Transverse colon (tissue), 4 donors: ENCODE measurements at regions not wholly inside any gene's neighbourhood (a gene's known extent, or its start where the extent isn't known, plus 50 kb on each side); places are given as distances from the start of the nearest gene placed in this dataset.

Source experiments
- DNase-seq: peaks from one replicate; pipeline ENCODE4 v3.0.0-alpha.2; 2019
- H3K27ac ChIP-seq, 4 donors: fragments of 200-600 bp; sonication (generic); 2 replicates each; pipeline ENCODE4 v1.5.1; 2016 to 2018; ENCODE audit warnings: inconsistent platforms in 4 of 4
- H3K27me3 ChIP-seq: fragments of 200-600 bp; sonication (generic); 2 replicates; pipeline ENCODE4 v1.5.1; 2017; ENCODE audit warnings: inconsistent platforms
- H3K36me3 ChIP-seq, 4 donors: fragments of 200-600 bp; sonication (generic); 2 replicates each; pipeline ENCODE4 v1.5.1; 2017 to 2019; ENCODE audit warnings: inconsistent platforms in 4 of 4
- H3K4me1 ChIP-seq, 4 donors: fragments of 200-600 bp; sonication (generic); 2 replicates each; pipeline ENCODE4 v1.5.1; 2017 to 2020; ENCODE audit warnings: inconsistent platforms in 4 of 4
- H3K4me3 ChIP-seq, 4 donors: fragments of 200-600 bp; sonication (generic); 1 replicate in 1 of 4; 2 replicates in 3 of 4; pipeline versions ENCODE4 v1.5.1 to v1.6.1; 2017 to 2019; ENCODE audit warnings: inconsistent platforms in 4 of 4
- H3K9me3 ChIP-seq, 2 donors: fragments of 200-600 bp; sonication (generic); 2 replicates each; pipeline ENCODE4 v1.5.1; 2017 to 2019; ENCODE audit warnings: inconsistent platforms in 2 of 2
- EP300 ChIP-seq: sonication (generic); formaldehyde crosslinking; IDR thresholded peaks from one replicate; pipeline ENCODE4 v1.6.1; 2017; ENCODE audit warnings: antibody characterized with exemption, low read depth
- POLR2A ChIP-seq: fragments of 450-650 bp; IDR thresholded peaks from one replicate; pipeline ENCODE4 v1.6.1; 2016; ENCODE audit warnings: antibody characterized with exemption, mild to moderate bottlenecking, moderate library complexity
- POLR2AphosphoS5 ChIP-seq, 3 donors: sonication (generic); formaldehyde crosslinking; IDR thresholded peaks; one replicate each; pipeline ENCODE4 v1.6.1; 2016; ENCODE audit warnings: antibody characterized with exemption in 3 of 3
- WGBS, 2 donors: methylation state at CpG; one replicate each; pipeline ENCODE4 v1.1.5; 2018; ENCODE audit warnings: low coverage in 1 of 2; 5-methylcytosine and 5-hydroxymethylcytosine counted together
- in situ Hi-C, 4 donors: fragments of 200-750 bp; cut with MboI; loops; one replicate each; pipeline versions ENCODE4 v1.15.0 to v1.15.1; 2017; ENCODE audit warnings: low sequenced_read_pairs in 3 of 4, low pct_ligation_motif_present in 1 of 4, low pct_unique_long_range_greater_than_20kb in 1 of 4
- intact Hi-C: fragments of 100-400 bp; cut with DNase I; formaldehyde crosslinking; loops from one replicate; pipeline ENCODE4 v1.15.1; 2023; ENCODE audit warnings: low total_unique reads
- TF ChIP-seq, protein P1 (sequence below), 5 experiments: fragments of 200-600 bp in 3 of 5; fragments of 450-650 bp in 2 of 5; sonication (generic) in 3 of 5; IDR thresholded peaks; 1 replicate in 2 of 5; 2 replicates in 3 of 5; pipeline ENCODE4 v1.5.1; 2016 to 2017; ENCODE audit warnings: antibody characterized with exemption in 5 of 5, inconsistent platforms in 3 of 5, mild to moderate bottlenecking in 2 of 5, moderate library complexity in 1 of 5

DNA sequence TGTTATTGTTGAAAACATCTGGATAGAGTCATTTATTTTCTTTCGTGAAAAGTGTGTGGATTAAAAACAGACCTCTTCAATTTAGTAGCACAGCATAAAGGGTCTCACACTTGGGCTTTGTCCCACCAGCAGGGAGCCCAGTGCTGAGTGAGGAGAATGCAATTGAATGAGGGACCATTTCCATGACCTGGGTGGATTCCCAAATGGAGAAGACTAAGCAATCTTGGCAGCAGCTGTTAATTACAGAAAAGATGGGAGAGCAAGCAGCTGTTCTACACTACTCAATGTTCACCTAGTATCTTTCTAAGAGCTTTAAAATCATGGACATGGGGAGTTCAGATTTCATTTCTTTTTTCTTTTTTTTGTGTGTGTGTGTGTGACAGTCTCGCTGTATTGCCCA, 121.8 kb upstream of the FN1 start:
- Histone ChIP-seq H3K9me3 (no peaks in the 10 kb centered on the region), H3K4me1 (no peaks in the 10 kb centered on the region), H3K27ac (no peak overlapping the region), H3K4me3 (no peak overlapping the region), H3K27me3 (no peaks in the 10 kb centered on the region), H3K36me3 (no peaks in the 10 kb centered on the region)
- DNase-seq = no peak
- in situ Hi-C loops (no loop called here), intact Hi-C loops (no loop called here)
- WGBS, 2 donors = 87 to 100% methylated on average over 1 to 2 of the region's 2 CpGs
- TF ChIP-seq POLR2A (no peak), POLR2AphosphoS5 (IDR thresholded peaks at IDR 0.05) (no peak), EP300 (no peak)
- TF ChIP-seq, protein P1, sequence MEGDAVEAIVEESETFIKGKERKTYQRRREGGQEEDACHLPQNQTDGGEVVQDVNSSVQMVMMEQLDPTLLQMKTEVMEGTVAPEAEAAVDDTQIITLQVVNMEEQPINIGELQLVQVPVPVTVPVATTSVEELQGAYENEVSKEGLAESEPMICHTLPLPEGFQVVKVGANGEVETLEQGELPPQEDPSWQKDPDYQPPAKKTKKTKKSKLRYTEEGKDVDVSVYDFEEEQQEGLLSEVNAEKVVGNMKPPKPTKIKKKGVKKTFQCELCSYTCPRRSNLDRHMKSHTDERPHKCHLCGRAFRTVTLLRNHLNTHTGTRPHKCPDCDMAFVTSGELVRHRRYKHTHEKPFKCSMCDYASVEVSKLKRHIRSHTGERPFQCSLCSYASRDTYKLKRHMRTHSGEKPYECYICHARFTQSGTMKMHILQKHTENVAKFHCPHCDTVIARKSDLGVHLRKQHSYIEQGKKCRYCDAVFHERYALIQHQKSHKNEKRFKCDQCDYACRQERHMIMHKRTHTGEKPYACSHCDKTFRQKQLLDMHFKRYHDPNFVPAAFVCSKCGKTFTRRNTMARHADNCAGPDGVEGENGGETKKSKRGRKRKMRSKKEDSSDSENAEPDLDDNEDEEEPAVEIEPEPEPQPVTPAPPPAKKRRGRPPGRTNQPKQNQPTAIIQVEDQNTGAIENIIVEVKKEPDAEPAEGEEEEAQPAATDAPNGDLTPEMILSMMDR (IDR thresholded peaks at IDR 0.05) = no peak

DNA sequence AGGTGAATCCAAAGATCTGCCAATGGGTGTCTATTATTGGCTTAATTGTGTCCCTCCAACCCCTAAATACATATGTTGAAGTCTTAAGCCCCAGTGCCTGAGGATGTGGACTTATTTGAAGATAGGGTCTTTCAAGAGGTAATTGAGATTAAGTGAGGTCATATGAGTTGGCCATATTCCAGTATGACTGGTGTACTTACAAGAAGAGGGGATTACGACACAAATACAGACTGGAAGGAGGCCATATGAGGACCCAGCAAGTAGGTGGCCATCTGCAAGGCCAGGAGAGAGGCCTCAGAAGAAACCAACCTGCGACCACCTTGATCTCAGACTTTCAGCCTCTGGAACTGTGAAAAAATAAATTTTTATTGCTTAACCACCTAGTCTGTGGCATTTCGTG, 121.1 kb upstream of the FN1 start:
- WGBS, 2 donors = 71 to 84% methylated on average over 1 to 3 of the region's 3 CpGs
- Histone ChIP-seq H3K4me3 (no peak overlapping the region), H3K36me3 (no peaks in the 10 kb centered on the region), H3K9me3 (no peaks in the 10 kb centered on the region), H3K27ac (no peak overlapping the region), H3K4me1 (no peaks in the 10 kb centered on the region), H3K27me3 (no peaks in the 10 kb centered on the region)
- TF ChIP-seq POLR2A = no peak
- TF ChIP-seq EP300 = no peak
- TF ChIP-seq, protein P1 (IDR thresholded peaks at IDR 0.05) = no peak
- TF ChIP-seq POLR2AphosphoS5 (IDR thresholded peaks at IDR 0.05) = no peak
- intact Hi-C loops = no loop called here
- DNase-seq = no peak
- in situ Hi-C loops = no loop called here

DNA sequence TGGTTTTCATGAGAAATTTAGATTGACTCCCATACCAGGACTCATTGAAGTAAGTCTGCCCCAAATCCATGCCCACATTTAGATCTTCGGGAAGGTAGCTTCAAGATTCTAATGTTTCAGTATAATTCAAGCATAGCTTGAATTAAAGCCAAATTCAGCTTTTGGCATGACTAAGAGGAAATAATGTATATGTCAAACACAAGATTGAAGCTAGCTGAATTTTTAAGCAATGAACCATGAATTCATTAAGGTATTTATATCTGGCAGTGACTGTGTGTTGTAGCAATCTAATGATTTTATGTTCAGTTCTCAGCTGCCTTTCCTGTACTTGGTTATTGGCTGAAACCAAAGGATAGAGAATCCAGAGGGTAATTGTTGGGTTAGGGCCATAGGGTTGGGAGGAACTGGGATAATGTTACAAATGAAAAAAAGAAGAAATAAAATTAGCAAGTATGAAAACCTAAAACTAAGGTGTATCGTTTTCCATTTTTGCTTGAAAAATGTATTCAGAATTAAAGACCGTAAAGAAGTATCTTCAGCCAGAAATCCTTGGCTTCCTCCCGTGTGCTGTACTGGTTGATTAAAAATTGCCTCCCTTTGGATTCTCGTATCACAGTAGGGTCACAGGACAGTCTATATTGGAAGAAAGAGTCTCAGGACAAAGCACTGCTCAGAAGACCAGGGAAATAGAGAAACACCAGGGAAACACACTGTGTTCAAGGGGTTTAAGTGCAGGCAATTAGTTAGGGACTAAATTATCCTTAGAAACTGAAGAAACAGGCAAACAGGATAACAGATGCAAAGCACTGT, 119.0 kb upstream of the FN1 start:
- 77 to 86% methylated on average over 5 of the region's 5 CpGs for WGBS, 2 donors
- no peaks in the 10 kb centered on the region for H3K27me3 ChIP-seq
- TF ChIP-seq EP300 (no peak), POLR2AphosphoS5 (IDR thresholded peaks at IDR 0.05) (no peak), POLR2A (no peak)
- TF ChIP-seq, protein P1 (IDR thresholded peaks at IDR 0.05) = no peak
- no peak for DNase-seq
- no peaks in the 10 kb centered on the region for H3K4me1 ChIP-seq
- H3K36me3 ChIP-seq = no peaks in the 10 kb centered on the region
- intact Hi-C loops = no loop called here
- in situ Hi-C loops = no loop called here
- H3K4me3 ChIP-seq = no peak overlapping the region
- no peak overlapping the region for H3K27ac ChIP-seq
- no peaks in the 10 kb centered on the region for H3K9me3 ChIP-seq

DNA sequence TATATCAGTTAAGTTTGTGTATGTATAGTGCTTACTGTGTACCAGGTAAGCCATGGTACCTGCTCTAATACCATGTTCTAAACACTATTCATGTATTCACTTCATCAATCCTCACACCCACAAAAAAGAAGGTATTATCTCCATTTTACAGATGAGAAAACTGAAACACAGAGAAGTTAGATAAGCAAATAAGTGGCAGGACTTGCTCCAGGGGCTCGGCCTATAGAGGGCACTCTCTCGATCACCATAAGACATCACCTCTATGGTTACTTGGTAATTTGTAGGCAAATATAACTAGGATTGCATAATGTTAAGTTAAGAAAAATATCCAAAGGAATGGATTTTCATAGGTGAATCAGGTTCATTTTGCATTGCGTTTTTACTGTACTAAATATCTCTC, 118.1 kb upstream of the FN1 start:
- WGBS, 2 donors = 94 to 96% methylated on average over 3 of the region's 3 CpGs
- no peak for TF ChIP-seq EP300
- no peak for TF ChIP-seq POLR2A
- TF ChIP-seq, protein P1 (IDR thresholded peaks at IDR 0.05) = no peak
- TF ChIP-seq POLR2AphosphoS5 (IDR thresholded peaks at IDR 0.05) = no peak
- intact Hi-C loops = no loop called here

More for the DNA sequence above, 118.1 kb upstream of the FN1 start:
- H3K4me1 ChIP-seq = no peaks in the 10 kb centered on the region
- H3K27me3 ChIP-seq = no peaks in the 10 kb centered on the region
- no peak overlapping the region for H3K4me3 ChIP-seq
- in situ Hi-C loops = no loop called here
- no peak for DNase-seq
- no peaks in the 10 kb centered on the region for H3K9me3 ChIP-seq
- H3K27ac ChIP-seq = no peak overlapping the region
- no peaks in the 10 kb centered on the region for H3K36me3 ChIP-seq
